Keratinocyte (primary cell): ENCODE measurements at regions not wholly inside any gene's neighbourhood (a gene's known extent, or its start where the extent isn't known, plus 50 kb on each side); places are given as distances from the start of the nearest gene placed in this dataset.

ENCODE experiments used
- DNase-seq: peaks from one replicate; pipeline ENCODE4 v3.0.0-alpha.2; 2011; ENCODE audit warnings: low read depth, missing footprints, low spot score
- FAIRE-seq: peaks from 2 replicates; lab custom pipeline; 2011; peaks lifted over from hg19 to GRCh38; lab: Jason Lieb, UNC
- H2AFZ ChIP-seq: 2 replicates; pipeline ENCODE4 v1.6.0; 2012; ENCODE audit warnings: low read length, control low read depth, inconsistent platforms; ENCODE audit not compliant: control insufficient read depth
- H3K27ac ChIP-seq: 2 replicates; pipeline ENCODE4 v1.5.1; 2011; ENCODE audit warnings: low read length; ENCODE audit not compliant: control insufficient read depth, insufficient read depth
- H3K27me3 ChIP-seq: 3 replicates; pipeline ENCODE4 v1.6.0; 2011; ENCODE audit warnings: low read length; ENCODE audit not compliant: control insufficient read depth, insufficient read depth; ENCODE audit errors: extremely low read depth
- H3K36me3 ChIP-seq, 2 experiments: 2 replicates in 1 of 2; 3 replicates in 1 of 2; pipeline ENCODE4 v1.5.1; 2011; ENCODE audit warnings: low read length in 2 of 2, mild to moderate bottlenecking in 1 of 2; ENCODE audit not compliant: control insufficient read depth in 2 of 2, insufficient read depth in 2 of 2; ENCODE audit errors: extremely low read depth in 1 of 2
- H3K4me1 ChIP-seq: 3 replicates; pipeline ENCODE4 v1.5.1; 2011; ENCODE audit warnings: low read length; ENCODE audit not compliant: control insufficient read depth, insufficient read depth; ENCODE audit errors: extremely low read depth
- H3K4me2 ChIP-seq: 3 replicates; pipeline ENCODE4 v1.6.0; 2011; ENCODE audit warnings: low read depth, low read length; ENCODE audit not compliant: control insufficient read depth, insufficient read depth; ENCODE audit errors: extremely low read depth
- H3K4me3 ChIP-seq, 3 experiments: fragments of 200-600 bp in 1 of 3; sonication (generic) in 1 of 3; 2 replicates in 2 of 3; 3 replicates in 1 of 3; pipeline ENCODE4 v1.5.1; 2011 to 2016; ENCODE audit warnings: low read length in 3 of 3, mild to moderate bottlenecking in 3 of 3, control low read depth in 2 of 3, inconsistent platforms in 1 of 3, low read depth in 1 of 3, mixed read lengths in 1 of 3, mixed run types in 1 of 3, moderate library complexity in 1 of 3; ENCODE audit not compliant: control insufficient read depth in 2 of 3, insufficient read depth in 2 of 3; ENCODE audit errors: extremely low read depth in 1 of 3
- H3K79me2 ChIP-seq: 2 replicates; pipeline ENCODE4 v1.6.0; 2012; ENCODE audit warnings: low read length; ENCODE audit not compliant: control insufficient read depth, insufficient read depth
- H3K9ac ChIP-seq: 3 replicates; pipeline ENCODE4 v1.6.0; 2011; ENCODE audit warnings: low read length; ENCODE audit not compliant: control insufficient read depth, insufficient read depth; ENCODE audit errors: extremely low read depth
- H3K9me1 ChIP-seq: 3 replicates; pipeline ENCODE4 v1.6.0; 2011; ENCODE audit warnings: low read length; ENCODE audit not compliant: control insufficient read depth, insufficient read depth; ENCODE audit errors: extremely low read depth
- H3K9me3 ChIP-seq: 2 replicates; pipeline ENCODE4 v1.5.1; 2012; ENCODE audit warnings: low read depth, low read length; ENCODE audit not compliant: control insufficient read depth
- H4K20me1 ChIP-seq: 3 replicates; pipeline ENCODE4 v1.6.0; 2011; ENCODE audit warnings: low read length; ENCODE audit not compliant: control insufficient read depth, insufficient read depth; ENCODE audit errors: extremely low read depth
- dilution Hi-C: fragments of 300-500 bp; cut with MboI; formaldehyde crosslinking; loops from one replicate; pipeline ENCODE4 v1.7.0; 2020; ENCODE audit warnings: low sequenced_read_pairs; ENCODE audit not compliant: extremely low pct_ligation_motif_present
- TF ChIP-seq, protein P1 (sequence below), 3 experiments: IDR thresholded peaks in 1 of 3; conservative IDR thresholded peaks in 1 of 3; optimal IDR thresholded peaks in 1 of 3; 2 replicates in 2 of 3; 3 replicates in 1 of 3; pipeline versions ENCODE3 to v1.5.1; 2011; ENCODE audit warnings: low read length in 3 of 3, mild to moderate bottlenecking in 3 of 3, moderate library complexity in 2 of 3, control low read depth in 1 of 3, inconsistent platforms in 1 of 3; ENCODE audit not compliant: insufficient read depth in 2 of 3; ENCODE audit errors: extremely low read depth in 1 of 3

DNA sequence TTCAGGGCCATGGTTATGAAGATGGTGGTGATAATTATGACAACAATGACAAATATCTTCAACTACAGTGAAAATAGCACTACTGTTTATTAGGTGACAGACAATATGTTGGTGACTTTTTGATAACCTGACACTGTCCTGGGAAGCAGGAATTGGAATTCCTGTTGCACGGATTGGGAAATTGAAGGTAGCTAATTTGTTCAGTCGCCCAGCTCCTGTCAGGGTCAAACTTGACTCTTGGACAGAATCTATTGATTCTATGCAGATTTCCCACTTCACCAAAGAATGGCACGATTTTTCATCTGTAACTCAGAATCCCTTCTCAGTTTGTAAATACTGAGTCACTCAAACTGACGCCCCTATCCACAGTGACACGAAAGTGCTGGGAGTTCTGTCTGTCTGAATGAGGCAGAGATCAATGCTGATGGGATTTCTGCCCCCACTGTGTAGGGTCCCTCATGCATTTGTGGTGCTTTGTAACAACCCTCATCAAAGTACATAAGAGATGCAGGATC, 779.5 kb upstream of the ID2 start:
- Histone ChIP-seq H3K4me3 (no peak overlapping the region), H3K9ac (no peak overlapping the region), H3K9me3 (no peaks in the 10 kb centered on the region), H3K36me3 (no peaks in the 10 kb centered on the region), H3K27ac (no peak overlapping the region), H3K79me2 (no peaks in the 10 kb centered on the region), H4K20me1 (no peaks in the 10 kb centered on the region), H2AFZ (no peak overlapping the region), H3K27me3 (no peaks in the 10 kb centered on the region), H3K4me1 (no peaks in the 10 kb centered on the region), H3K9me1 (no peaks in the 10 kb centered on the region), H3K4me2 (no peak overlapping the region)
- dilution Hi-C loops: no loop called here
- TF ChIP-seq, protein P1, sequence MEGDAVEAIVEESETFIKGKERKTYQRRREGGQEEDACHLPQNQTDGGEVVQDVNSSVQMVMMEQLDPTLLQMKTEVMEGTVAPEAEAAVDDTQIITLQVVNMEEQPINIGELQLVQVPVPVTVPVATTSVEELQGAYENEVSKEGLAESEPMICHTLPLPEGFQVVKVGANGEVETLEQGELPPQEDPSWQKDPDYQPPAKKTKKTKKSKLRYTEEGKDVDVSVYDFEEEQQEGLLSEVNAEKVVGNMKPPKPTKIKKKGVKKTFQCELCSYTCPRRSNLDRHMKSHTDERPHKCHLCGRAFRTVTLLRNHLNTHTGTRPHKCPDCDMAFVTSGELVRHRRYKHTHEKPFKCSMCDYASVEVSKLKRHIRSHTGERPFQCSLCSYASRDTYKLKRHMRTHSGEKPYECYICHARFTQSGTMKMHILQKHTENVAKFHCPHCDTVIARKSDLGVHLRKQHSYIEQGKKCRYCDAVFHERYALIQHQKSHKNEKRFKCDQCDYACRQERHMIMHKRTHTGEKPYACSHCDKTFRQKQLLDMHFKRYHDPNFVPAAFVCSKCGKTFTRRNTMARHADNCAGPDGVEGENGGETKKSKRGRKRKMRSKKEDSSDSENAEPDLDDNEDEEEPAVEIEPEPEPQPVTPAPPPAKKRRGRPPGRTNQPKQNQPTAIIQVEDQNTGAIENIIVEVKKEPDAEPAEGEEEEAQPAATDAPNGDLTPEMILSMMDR (optimal IDR thresholded peaks at IDR 0.05 in 1 of 3, IDR thresholded peaks at IDR 0.05 in 1 of 3, conservative IDR thresholded peaks at IDR 0.05 in 1 of 3; ENCODE audit: extremely low read depth in 1 of 3, insufficient read depth in 2 of 3, low read length in 3 of 3): no peak
- DNase-seq: no peak
- no peak for FAIRE-seq

DNA sequence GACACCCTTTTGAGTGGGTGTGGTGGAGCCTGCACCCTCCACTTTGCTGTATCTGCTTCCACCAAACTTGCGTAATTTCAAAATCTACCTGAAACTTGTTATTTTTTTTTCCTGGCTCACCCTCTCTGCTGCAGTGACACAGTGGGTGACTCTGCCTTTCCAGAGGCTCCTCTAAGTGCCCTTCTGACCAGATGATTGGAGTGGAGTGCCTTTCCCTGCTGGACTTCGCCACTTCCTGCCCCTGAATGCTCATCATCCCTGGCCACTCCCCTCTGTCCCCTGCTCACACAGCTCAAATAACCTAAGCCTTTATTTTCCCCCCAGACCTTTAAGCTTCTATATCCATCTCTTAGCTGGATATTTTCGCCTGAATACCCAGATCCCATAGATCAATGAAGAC, 777.5 kb upstream of the ID2 start:
- TF ChIP-seq, protein P1 (optimal IDR thresholded peaks at IDR 0.05 in 1 of 3, IDR thresholded peaks at IDR 0.05 in 1 of 3, conservative IDR thresholded peaks at IDR 0.05 in 1 of 3; ENCODE audit: extremely low read depth in 1 of 3, insufficient read depth in 2 of 3, low read length in 3 of 3): no peak
- no peaks in the 10 kb centered on the region for H3K9me3 ChIP-seq
- no peaks in the 10 kb centered on the region for H3K79me2 ChIP-seq
- DNase-seq: no peak
- H3K36me3 ChIP-seq: no peaks in the 10 kb centered on the region
- H3K4me2 ChIP-seq: no peak overlapping the region
- no peaks in the 10 kb centered on the region for H4K20me1 ChIP-seq
- dilution Hi-C loops: no loop called here
- H2AFZ ChIP-seq: no peak overlapping the region
- no peak for FAIRE-seq
- no peak overlapping the region for H3K27ac ChIP-seq
- no peak overlapping the region for H3K9ac ChIP-seq
- H3K27me3 ChIP-seq: no peaks in the 10 kb centered on the region
- H3K9me1 ChIP-seq: no peaks in the 10 kb centered on the region
- no peak overlapping the region for H3K4me3 ChIP-seq
- H3K4me1 ChIP-seq: no peaks in the 10 kb centered on the region
